Muscle of back (tissue), 3 donors: ENCODE measurements at regions not wholly inside any gene's neighbourhood (a gene's known extent, or its start where the extent isn't known, plus 50 kb on each side); places are given as distances from the start of the nearest gene placed in this dataset.
A peak's percentile ranks its signal among the peaks of the same experiment; 100 is the strongest.
"Not testable (repeated sequence)": the region's sequence is repeated elsewhere in the genome, so short reads cannot be mapped to it uniquely, and the experiment has no call there.

Experiments used
- DNase-seq, 3 donors: peaks; one replicate each; pipeline versions ENCODE4 v3.0.0 to v3.0.0-alpha.2; 2013

GRCh38 chr17:52537421-52537820 lies 378.9 kb upstream of the CA10 start:
- peak; percentile 27 to 74 (median 45) for DNase-seq

GRCh38 chr17:52536489-52536888 lies 378.0 kb upstream of the CA10 start:
- peak; percentile 57 to 93 (median 87) for DNase-seq

- DNase-seq: no peak
These were observed 373.9 kb upstream of the CA10 start for GRCh38 chr17:52532373-52532772.

GRCh38 chr17:52524096-52524637 lies 365.7 kb upstream of the CA10 start:
- DNase-seq: no peak

GRCh38 chr17:52517176-52517575 lies 358.7 kb upstream of the CA10 start:
- no peak for DNase-seq

GRCh38 chr17:52515927-52516326 lies 357.4 kb upstream of the CA10 start:
- DNase-seq: no peak

GRCh38 chr17:52505601-52506000 lies 347.1 kb upstream of the CA10 start:
- DNase-seq: no peak

GRCh38 chr17:52504081-52504480 lies 345.6 kb upstream of the CA10 start:
- DNase-seq: no peak

GRCh38 chr17:52495646-52496045 lies 337.1 kb upstream of the CA10 start:
- no peak for DNase-seq

- no peak for DNase-seq
These were observed 323.8 kb upstream of the CA10 start for GRCh38 chr17:52482271-52482670.

GRCh38 chr17:52477824-52478699 lies 319.5 kb upstream of the CA10 start:
- DNase-seq: no peak

- DNase-seq: no peak
These were observed 318.3 kb upstream of the CA10 start for GRCh38 chr17:52476638-52477313.

GRCh38 chr17:52470553-52470952 lies 312.0 kb upstream of the CA10 start:
- no peak for DNase-seq

- no peak for DNase-seq
These were observed 306.9 kb upstream of the CA10 start for GRCh38 chr17:52465407-52465806.

GRCh38 chr17:52451294-52451861 lies 292.9 kb upstream of the CA10 start:
- DNase-seq: no peak

- no peak for DNase-seq
These were observed 283.8 kb upstream of the CA10 start for GRCh38 chr17:52442350-52442749.

- DNase-seq: no peak
These were observed 262.1 kb upstream of the CA10 start for GRCh38 chr17:52420555-52421078.

- peak; percentile 13 to 26 (median 15) for DNase-seq
These were observed 260.7 kb upstream of the CA10 start for GRCh38 chr17:52419229-52419641.

- no peak for DNase-seq
These were observed 252.3 kb upstream of the CA10 start for GRCh38 chr17:52410781-52411180.

GRCh38 chr17:52409222-52409621 lies 250.7 kb upstream of the CA10 start:
- not testable (repeated sequence) for DNase-seq

- no peak for DNase-seq
These were observed 236.8 kb upstream of the CA10 start for GRCh38 chr17:52395308-52395707.

GRCh38 chr17:52390422-52390821 lies 231.9 kb upstream of the CA10 start:
- DNase-seq: no peak
